ENCODE measurements at regions not wholly inside any gene's neighbourhood (a gene's known extent, or its start where the extent isn't known, plus 50 kb on each side); places are given as distances from the start of the nearest gene placed in this dataset.

GRCh38 chr2:6423157-6423556, 442.6 kb downstream of the CMPK2 start:
- no peak for TF ChIP-seq CTCF (IDR thresholded peaks at IDR 0.05)
- TF ChIP-seq EZH2 (IDR thresholded peaks at IDR 0.05; ENCODE audit: borderline replicate concordance, insufficient read depth, low read depth, low read length, poor library complexity, severe bottlenecking), result no peak

Measured in B cell (primary cell).